C1 segment of cervical spinal cord (tissue), 14 donors: ENCODE measurements at regions not wholly inside any gene's neighbourhood (a gene's known extent, or its start where the extent isn't known, plus 50 kb on each side); places are given as distances from the start of the nearest gene placed in this dataset.

Experiments used
- DNase-seq, 14 donors: peaks; one replicate each; lab custom pipeline; 2025; lab: John Stamatoyannopoulos, UW

DNA sequence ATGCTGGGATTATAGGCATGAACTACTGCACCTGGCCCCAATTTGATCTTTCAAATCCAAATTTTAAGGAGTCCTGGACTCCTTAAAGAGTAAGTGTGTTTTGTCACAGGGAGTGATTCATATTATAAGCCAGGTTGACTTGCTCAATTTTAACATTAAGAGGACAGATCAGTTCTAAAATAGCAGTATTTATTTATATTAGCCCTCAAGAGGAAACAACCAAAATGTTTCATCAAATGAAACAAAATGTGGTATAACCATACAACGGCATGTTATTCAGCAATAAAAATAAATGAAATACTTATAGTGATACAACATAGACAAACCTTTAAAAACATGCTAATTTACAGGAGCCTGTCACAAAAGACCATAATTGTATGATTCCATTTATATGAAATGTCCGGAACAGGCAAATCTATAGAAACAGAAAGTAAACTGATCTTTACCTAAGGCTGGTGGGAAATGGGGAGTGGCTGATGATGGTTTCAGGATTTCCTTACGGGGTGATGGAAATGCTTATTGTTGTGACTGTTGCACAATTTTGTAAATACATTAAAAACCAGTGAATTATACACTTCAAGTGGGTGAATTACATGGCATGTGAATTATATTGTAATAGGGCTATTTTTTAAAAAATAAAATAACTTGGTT is 637.4 kb downstream of the MMUT start:
- no peak for DNase-seq

DNA sequence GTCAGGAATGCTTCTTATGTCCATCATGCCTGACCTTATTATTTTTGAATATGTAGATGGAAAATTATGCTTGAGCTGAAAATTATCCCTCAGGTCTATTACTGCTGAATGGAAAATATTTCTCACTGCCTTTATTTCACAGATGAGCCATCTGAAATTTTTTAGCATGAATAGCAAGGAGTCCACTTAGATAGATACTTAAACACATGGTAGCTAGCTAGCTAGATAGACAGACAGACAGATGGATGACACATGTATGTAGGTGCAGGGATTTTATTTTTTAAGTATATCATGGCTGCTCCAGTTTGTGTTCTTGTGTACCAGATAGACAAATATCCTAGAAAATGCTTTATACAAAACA is 645.0 kb downstream of the MMUT start:
- no peak for DNase-seq

DNA sequence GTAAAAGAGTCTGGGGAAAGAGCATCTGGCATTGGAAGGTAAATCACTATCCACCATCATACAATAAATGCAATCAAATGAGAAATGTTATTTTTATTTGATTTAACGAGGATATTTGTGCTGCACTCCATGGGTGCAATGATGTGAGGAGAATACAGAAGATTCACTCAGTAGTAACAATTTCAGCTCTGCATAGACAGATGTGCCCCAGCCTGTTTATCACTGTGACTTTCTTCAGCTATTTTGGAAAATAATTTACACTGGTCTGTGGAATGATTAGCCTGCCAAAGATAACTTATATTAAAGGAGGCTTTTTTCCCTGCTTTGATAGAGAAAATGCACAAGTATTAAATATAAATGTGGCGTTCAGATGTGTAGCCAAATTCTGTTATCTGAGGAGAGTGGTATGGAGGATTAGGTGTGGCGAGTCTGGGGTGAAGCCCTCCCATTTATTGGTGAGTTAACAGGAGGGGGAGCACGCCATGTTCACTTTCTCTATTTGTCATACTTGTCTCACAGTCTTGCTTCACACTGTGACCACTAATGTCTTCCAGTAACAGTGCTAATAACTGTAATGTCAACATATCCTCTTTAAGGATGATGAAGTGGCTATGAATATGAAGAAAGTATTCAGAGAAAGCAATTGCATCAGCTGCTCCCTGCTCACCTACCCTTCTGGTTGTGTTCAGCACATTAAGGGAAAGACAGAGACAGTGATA is 645.6 kb downstream of the MMUT start:
- no peak for DNase-seq

DNA sequence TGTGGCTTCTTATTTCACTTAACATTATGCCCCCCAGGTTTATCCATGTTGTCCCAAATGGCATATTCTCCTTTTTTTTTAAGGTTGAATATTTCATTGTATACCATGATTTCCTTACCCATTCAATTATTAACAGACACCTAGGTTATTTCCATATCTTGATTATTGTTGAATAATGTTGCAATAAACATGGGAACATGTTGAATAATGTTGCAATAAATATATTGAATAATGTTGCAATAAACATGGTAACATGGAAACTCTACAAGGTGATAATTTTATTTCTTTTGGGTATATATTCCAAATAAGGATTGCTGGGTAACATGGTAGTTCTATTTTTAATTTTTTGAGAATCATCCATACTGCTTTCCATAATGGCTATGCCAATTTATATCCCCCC is 648.1 kb downstream of the MMUT start:
- no peak for DNase-seq

DNA sequence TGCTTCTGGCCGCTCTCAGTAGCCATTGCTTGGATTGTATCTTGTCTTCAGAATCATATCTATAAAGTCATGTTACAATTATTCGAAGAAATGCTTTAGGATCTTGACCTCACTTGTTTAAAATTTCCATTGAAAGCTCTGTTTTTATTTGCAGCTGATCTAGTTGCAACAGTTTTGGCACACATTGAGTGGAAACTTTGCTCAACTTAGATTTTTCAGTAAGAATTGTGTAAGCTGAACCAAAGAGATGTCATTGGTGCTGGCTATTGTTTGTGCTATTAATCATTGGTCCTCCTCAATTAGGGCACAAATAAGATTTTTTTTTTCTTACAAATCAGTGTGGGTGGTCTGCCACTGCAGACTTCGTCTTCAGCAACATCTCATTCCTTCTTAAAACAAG is 649.2 kb downstream of the MMUT start:
- no peak for DNase-seq

DNA sequence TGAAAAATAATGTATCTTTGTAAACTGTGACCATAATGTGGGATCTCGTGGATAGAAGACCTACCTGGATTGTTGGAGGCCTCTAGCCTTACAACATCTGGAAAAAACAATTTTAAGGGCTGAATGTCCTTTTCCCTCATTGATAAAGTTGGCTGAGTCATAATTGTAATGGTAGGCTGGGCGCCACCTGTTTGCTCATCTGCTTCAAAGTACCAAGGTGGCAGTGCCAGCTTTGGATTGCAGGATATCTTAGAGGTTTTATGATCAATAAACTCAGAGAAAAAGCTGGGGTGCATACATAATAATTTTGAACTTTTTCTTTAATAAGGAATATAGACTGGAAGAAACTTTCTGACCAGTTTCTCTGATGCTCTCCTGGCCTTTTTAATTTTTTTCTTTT is 653.4 kb downstream of the MMUT start:
- no peak for DNase-seq

DNA sequence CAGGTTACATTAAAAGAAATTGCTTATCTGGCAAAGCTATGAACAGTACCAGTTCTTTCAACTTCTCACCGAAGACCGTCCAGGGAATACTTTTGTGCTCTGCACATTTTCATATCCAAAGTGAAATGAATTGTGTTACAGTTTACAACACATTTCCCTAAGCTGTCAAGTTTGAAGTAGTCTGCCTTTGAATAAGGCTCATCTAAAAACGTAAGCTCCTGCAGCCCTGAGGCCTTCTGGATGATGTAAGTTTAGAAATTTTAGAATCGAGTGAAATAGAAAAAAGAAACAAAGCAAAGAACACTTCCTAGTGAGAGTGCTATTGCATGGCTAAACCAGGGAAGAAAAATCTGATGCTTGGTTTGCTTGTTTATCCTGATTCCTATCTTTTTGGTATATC is 653.8 kb downstream of the MMUT start:
- DNase-seq, result no peak

DNA sequence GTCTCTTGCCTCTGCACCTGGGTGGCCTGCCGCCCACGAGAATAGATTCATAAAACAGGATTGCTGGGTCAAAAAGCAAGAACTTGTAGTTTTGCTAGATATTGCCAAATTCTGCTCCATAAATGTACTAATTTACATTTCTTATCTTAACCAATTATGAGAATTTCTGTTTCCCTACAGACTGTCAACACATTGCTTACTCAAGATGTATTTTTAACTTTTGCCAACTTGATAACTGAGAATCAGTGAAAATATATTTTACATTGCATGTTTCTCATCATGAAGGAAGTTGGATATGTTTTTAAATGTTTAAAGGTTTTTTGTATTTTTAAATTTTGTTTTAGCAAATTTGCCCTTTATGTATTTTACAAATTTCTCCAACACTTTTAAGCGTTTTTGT is 664.8 kb downstream of the MMUT start:
- DNase-seq, result no peak

DNA sequence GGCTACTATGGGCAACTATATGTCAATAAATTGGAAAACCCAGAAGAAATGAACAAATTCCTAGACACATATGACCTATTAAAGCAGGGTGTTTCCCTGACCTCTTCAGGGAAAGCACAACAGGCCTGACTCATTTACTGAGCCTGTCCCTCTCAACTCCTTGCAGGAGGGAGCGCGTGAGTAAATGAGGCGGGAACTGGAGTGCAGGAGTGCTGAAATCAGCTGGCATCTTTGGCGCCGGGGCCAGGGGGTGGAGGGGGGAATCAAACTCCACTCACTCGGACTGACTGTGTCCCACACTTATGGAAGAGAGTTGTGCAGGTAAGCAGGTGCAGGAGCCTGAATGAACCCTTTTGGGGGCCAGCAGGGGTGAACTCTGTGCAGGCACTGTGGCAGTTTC is 671.2 kb upstream of the PTCHD4 start:
- no peak for DNase-seq

DNA sequence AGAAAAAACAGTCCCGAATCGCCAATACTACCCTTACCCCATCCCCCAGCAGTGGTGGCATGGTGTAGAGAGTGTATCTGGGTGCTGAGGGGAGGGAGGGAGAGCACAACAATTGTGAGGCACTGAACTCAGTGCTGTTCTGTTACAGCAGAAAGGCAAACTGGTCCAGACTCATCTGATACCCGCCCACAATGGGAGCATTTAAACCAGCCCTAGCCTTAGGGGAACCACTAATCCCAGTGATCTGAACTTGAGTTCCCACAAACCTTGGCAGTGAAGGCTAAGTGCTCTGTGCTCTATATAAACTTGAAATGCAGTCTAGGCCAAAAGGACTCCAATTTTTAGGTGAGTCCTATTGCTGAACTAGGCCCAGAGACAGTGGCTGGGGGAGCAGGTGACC is 666.4 kb upstream of the PTCHD4 start:
- DNase-seq, result no peak

DNA sequence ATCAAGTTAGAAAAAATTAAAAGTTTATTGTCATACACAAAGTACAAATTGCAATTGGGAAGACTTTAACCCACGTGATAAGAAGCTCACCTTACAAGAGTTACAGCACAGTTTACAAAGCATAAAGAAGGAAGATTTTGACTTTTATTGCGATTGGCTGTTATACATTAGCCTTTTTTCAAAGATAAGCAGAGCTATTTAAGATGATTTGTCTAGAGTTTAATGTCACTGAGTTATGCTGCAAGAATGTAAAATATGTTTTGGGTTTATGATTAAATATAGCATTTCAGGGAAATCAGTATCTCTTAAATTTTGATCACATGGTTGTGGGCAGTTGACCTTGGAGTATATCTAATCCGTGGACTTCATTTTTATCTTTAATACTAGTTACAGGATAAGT is 664.2 kb upstream of the PTCHD4 start:
- DNase-seq, result no peak

DNA sequence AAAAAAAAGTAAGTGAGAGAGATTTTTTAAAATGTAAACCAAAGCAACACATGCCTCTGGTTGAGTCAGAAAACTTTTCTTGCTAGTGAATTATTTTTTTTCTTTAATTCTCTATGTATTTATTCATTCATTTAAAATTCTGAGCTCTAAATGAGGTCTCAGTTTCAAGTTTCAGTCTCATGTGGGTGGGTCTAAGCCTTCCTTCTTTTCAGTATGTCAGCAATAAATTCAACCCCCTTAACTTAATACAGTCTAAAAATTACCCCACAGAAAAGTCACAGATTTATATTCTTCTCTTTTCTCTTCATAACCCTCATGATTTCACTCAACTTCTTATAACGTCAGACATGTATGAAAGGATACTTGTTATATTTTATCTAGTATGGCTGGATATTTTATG is 663.3 kb upstream of the PTCHD4 start:
- no peak for DNase-seq

DNA sequence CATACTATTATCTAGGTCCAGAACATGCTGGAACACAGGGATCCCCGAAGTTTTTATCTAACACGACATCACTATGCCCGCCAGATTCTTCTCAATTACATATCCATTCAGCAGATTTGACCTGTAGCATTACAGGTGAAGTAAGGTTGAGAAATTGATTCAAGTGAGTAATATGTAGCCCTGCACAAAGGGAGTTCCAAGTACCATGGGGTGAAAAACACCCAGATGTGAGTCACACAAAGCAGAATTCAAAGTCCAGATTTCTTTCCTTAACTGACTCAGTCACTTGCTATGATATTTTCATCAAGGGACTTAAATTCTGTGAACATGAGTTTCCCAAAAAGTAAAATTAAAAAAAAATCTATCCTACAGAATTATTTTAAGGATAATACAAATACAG is 655.4 kb upstream of the PTCHD4 start:
- DNase-seq, result no peak

DNA sequence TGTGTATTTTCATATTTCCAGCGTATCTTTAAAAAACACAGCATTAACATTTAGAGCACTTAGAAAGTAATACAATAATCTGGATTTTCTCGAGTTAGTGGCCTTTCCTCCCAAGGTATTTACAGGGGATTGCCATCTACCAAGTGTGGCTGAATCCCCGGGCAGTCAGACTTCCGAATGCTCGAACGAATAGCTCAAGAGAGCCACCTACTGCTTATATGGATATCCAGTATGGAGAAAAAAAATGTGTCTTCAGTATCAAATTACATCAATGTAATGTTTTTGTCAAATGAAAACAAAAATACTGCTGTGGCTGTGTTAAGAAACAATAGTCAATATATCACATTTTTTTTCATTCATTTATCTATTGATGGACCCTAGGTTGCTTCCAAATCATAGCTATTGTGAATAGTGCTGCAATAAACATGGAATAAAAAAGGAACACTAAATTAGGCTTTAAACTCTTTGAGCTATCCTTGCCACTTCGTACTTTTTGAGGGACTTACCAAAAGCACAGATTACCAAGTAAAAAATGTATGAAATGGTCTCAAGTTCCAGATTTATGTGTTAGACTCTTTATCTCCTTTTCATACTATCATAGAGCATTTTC is 654.5 kb upstream of the PTCHD4 start:
- DNase-seq, result peak in 2 of 14 donors; percentile 0 to 1

DNA sequence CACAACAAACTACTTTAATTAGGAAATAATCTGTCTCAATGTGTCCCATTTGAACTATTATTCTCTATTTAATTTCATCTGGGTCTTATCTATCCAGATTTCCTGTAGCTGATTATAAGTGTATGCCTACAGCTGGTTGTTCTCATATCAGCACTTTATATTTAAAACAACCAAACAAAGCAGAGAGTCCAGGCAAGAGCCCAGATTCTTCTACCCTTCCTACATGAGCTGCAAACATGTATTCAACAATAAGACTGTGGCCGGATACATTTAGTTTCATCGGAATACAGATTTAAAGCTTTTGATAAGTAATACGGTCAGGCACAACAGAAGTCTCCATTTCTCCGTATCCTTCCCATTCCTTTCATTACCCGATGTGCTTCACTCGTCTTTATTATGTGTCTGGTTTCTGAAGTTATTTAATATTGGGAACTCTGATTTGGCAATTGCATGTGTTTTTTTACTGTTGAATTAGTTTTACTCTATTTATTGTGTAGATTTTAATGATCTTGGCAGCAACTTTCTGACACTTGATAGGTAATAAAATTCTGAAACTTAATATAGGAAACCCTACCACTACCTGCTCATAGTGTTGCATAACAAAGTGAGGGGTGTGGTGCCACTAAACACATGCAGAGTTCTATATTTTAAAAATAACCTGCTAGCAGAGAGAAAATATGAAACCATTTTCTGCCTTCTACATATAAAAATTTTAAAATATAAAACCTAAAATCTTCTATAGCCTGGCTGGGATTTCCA is 653.5 kb upstream of the PTCHD4 start:
- no peak for DNase-seq

DNA sequence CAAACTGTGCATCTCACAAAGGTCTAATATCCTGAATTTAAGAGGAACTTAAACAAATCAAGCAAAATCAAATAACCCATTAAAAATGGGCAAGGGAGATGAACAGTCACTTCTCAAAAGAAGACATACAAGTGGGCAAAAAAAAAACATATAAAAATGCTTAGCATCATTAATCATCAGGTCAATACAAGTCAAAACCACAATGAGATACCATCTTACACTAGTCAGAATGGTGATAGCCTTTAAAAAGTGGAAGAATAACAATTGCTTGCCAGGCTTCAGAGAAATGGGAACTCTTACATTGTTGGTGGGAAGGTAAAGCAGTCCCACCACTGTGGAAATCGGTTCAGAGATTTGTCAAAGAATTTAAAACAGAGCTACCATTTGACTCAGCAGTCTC is 646.7 kb upstream of the PTCHD4 start:
- DNase-seq, result no peak

DNA sequence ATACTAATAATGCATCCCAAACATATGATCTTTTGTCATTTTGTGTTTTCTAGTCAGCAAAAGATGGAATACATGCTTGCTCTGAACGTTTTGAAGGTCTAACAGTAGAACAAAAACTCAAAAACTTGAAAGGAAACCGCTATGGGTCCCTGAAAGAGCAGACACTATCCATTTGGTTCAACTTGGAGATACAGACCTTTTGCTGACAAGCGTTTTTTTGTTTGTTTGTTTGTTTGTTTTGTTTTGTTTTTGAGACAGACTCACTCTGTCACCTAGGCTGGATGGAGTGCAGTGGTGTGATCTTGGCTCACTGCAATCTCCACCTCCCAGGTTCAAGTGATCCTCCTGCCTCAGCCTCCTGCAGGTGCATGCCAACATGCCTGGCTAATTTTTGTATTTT is 644.3 kb upstream of the PTCHD4 start:
- DNase-seq, result no peak

DNA sequence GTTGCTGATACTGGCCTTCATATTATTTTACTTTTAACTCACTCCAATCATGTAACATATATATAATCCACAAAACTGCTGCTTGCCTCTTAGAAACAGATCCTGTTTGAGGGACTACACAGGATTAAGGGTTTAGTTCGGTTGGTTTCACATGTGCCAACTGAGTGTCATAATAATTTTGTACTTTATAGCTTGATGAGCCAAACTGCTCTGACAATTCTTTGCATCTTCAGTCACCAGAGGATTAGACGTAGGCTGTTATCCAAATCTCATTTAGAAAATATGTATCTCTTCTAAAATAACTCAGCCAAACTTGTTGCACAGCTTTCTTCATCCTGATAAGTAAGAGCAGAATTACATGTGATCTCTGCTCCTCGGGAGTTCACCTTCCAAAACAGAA is 643.6 kb upstream of the PTCHD4 start:
- no peak for DNase-seq

DNA sequence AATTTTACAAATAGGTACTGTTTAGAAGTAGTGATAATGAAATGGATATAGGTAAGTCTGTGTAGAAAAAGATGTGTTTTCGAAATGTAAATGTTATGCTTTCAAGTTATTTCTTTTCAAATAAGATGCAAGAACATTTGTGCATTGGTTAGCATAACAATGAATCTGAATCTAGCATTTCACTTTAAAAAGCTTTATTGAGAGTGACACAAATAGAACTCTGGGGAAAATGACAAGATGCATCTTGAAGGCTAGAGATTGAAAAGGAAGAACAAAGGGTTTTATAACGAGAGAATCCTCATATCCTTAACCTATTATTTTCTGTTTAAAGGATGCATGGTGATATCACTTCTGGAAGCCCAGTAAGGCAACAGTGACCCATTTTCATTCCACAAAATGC is 639.9 kb upstream of the PTCHD4 start:
- DNase-seq, result no peak

DNA sequence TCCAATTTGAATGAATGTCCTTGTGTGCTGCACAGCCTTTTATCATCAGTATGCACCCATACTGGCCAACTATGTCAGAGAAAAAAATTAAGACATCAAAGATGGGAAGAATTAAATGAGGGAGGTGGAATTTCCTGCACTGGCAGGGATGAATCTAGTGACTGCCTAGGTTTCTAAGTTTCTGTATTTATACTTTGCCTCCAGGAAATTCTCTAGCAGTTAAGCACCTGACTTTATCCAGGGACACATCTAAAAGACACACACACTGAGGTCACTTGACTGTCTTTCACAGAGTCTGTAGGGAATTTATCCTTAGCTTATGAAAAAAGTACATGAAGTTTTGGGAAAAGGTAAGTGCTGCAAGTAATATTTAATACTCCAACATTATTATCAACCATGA is 636.5 kb upstream of the PTCHD4 start:
- DNase-seq, result no peak

DNA sequence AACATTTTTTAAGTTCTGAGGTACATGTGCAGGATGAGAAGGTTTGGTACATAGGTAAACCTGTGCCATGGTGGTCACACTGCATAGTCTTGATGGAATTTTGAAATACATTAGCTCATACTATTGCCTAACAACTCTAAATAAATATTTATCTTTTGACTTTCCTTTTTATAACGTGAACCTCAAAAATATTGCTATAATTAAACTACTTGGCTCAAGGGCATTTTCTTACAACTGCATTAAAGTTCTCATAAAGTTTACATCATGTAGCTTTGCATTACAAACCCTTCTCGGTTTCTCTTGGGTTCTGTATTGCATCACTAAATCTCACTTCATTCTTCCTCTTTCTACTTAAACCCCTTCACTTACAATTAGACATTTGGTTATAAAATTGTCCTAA is 636.0 kb upstream of the PTCHD4 start:
- DNase-seq, result no peak

DNA sequence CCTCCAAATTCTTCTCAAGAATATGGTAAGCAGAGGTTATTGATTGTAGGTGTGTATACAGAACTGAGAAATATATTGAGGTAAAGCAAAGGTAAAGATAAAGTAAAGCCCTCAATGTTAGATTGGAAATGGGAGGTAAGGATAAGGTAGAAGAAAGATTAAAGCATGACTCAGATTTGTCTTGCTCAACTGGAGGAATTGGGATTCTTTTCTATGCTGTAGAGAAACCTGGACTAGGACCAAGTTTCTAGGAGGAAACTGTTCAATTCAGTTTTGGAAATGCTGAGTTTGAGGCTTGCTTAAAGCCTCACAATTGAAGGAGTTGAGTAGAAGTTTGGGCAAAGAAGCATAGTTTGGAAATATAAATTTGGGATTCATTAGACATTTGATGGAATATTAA is 634.0 kb upstream of the PTCHD4 start:
- DNase-seq, result no peak

DNA sequence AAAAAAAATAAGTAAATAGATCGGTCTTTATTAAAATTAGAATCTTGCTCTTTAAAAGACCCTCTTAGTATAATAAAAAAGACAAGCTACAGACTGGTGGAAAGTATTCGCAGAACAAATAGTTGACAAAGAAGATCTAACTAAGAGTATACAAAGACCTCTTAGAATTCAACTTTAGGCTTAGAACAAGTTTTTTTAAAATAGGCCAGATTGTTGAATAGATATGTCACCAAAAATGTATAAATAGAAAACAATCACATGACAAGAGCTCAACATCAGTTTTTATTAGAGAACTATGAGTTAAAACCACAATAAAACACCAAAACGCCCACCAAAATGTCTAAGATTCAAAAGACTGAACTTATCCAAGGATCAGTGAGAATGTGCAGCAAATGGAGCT is 632.7 kb upstream of the PTCHD4 start:
- DNase-seq, result no peak
